Astrocyte of the cerebellum (primary cell): ENCODE measurements at regions not wholly inside any gene's neighbourhood (a gene's known extent, or its start where the extent isn't known, plus 50 kb on each side); places are given as distances from the start of the nearest gene placed in this dataset.
A peak's percentile ranks its signal among the peaks of the same experiment; 100 is the strongest.

ENCODE experiments used
- DNase-seq: peaks from one replicate; pipeline ENCODE4 v3.0.0-alpha.2; 2011; ENCODE audit warnings: low read depth
- H3K4me3 ChIP-seq: 2 replicates; pipeline ENCODE4 v1.5.1; 2011; ENCODE audit warnings: mild to moderate bottlenecking, low read depth, low read length, moderate library complexity
- in situ Hi-C: cut with HindIII; loops from 2 replicates; pipeline ENCODE4 v1.10.0; 2017; ENCODE audit warnings: low sequenced_read_pairs
- TF ChIP-seq, protein P1 (sequence below): IDR thresholded peaks from 2 replicates; pipeline ENCODE4 v1.5.1; 2012; ENCODE audit warnings: low read length, low read depth, moderate library complexity, mild to moderate bottlenecking; ENCODE audit errors: missing control alignments

GRCh38 chr18:39952816-39953215 lies 2002.2 kb upstream of the PIK3C3 start:
- no peak overlapping the region for H3K4me3 ChIP-seq
- DNase-seq, result no peak
- TF ChIP-seq, protein P1, sequence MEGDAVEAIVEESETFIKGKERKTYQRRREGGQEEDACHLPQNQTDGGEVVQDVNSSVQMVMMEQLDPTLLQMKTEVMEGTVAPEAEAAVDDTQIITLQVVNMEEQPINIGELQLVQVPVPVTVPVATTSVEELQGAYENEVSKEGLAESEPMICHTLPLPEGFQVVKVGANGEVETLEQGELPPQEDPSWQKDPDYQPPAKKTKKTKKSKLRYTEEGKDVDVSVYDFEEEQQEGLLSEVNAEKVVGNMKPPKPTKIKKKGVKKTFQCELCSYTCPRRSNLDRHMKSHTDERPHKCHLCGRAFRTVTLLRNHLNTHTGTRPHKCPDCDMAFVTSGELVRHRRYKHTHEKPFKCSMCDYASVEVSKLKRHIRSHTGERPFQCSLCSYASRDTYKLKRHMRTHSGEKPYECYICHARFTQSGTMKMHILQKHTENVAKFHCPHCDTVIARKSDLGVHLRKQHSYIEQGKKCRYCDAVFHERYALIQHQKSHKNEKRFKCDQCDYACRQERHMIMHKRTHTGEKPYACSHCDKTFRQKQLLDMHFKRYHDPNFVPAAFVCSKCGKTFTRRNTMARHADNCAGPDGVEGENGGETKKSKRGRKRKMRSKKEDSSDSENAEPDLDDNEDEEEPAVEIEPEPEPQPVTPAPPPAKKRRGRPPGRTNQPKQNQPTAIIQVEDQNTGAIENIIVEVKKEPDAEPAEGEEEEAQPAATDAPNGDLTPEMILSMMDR, result no peak
- in situ Hi-C loops, result no loop called here

DNA sequence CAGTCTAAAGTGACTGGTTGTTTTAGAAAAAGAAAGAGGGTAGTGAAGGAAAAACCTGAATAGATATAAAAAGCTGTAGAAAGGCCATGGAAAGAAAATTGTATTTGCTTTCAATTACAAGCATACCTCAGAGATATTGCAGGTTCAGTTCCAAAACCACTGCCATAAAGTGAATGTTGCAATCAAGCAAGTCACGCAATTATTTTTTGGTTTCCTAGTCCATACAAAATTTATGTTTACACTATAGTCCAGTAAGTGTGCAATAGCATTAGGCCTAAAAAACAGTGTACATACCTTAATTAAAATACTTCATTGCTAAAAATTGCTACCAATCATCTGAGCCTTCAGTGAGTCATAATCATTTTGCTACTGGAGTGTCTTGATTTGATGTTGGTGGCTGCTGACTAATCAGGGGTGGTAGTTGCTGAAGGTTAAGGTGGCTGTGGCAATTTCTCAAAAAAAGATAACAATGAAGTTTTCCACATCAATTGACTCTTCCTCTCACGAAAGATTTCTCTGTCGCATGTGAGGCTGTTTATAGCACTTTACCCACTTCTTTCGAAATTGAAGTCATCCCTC lies 2003.8 kb upstream of the PIK3C3 start:
- TF ChIP-seq, protein P1, result no peak
- no peak for DNase-seq
- in situ Hi-C loops, result no loop called here
- no peak overlapping the region for H3K4me3 ChIP-seq

DNA sequence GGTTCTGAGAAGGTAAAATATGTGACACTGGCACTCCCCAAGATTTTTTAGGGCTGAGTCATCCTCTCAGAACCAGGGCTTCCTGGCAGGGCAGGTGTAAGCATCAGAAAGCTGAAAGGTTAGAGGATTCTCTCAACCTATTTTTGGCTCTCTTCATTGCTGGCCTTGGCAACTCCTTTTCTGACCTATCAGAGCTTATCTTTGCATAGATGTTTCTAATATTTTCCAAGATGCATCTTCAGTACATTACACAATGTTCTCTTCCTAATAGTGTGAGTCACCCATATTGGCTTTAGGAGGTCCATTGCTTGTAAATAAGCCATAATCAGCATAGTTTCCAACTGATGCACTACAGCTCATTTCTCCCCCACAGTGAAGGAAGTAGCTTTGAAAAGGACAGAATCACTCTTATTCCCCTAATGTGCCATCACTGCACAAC lies 2008.4 kb upstream of the PIK3C3 start:
- TF ChIP-seq, protein P1, result no peak
- peak; percentile 68 for DNase-seq
- H3K4me3 ChIP-seq, result no peak overlapping the region
- in situ Hi-C loops, result no loop called here

DNA sequence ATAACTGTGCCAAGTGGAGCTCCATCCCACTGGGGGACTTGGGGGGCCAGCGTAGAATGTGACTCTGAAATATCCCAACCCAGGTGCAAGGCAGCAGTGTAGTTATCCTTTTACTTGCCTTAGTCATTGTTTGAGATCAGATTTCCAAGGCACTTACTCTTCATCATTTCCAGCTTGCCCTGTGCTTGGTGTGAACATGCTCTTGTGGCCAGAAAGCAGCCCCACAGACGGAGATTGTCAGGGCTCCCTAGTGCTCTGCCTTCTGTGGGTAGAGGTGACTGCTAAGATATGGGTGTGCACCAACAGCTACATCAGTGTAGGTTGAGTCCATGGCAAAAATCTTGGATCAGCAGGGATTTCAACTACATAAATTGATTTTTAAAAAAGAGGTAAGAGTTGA lies 2010.0 kb upstream of the PIK3C3 start:
- no peak overlapping the region for H3K4me3 ChIP-seq
- in situ Hi-C loops, result no loop called here
- DNase-seq, result no peak
- TF ChIP-seq, protein P1, result no peak

DNA sequence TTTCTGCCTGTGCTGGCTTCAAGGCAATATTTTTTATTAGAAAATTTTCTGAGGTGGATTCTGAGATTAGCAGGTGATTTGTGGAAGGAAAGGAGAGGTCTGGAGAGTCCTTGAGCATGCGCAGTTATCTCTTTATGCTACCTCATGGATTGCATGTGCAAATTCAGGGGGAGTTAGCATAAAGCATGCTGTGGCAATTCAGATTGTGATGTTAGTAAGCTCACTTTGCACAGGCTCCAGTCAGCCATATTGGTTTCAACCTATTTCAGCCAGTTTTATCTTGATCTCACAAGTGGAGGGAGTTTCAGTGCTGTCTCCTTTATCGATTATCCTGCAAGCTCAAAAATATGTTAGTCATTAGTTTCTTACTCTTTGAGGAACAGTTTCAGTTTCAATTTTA lies 2012.3 kb upstream of the PIK3C3 start:
- TF ChIP-seq, protein P1, result no peak
- no peak for DNase-seq
- in situ Hi-C loops, result no loop called here
- no peak overlapping the region for H3K4me3 ChIP-seq

- no peak overlapping the region for H3K4me3 ChIP-seq
- TF ChIP-seq, protein P1, result no peak
- no peak for DNase-seq
- in situ Hi-C loops, result no loop called here
Measured at GRCh38 chr18:39938676-39939608, 2016.1 kb upstream of the PIK3C3 start.
